B cell (primary cell): ENCODE measurements at regions not wholly inside any gene's neighbourhood (a gene's known extent, or its start where the extent isn't known, plus 50 kb on each side); places are given as distances from the start of the nearest gene placed in this dataset.

Source experiments
- ATAC-seq: fragments of 200-7000 bp; cut with Tn5 transposase; one replicate; pipeline ENCODE4 v1.10.0; 2021; ENCODE audit warnings: low read depth, mild to moderate bottlenecking, moderate number of reproducible peaks, moderate library complexity
- CTCF ChIA-PET: fragments of 350-600 bp; sonication (Branson Sonifier 250); formaldehyde crosslinking; loops from one replicate; lab custom pipeline; 2021; ENCODE audit warnings: antibody characterized with exemption, inconsistent platforms; lab: Charles Lee
- POLR2A ChIA-PET: fragments of 350-600 bp; sonication (Branson Sonifier 250); formaldehyde crosslinking; loops from one replicate; lab custom pipeline; 2021; ENCODE audit warnings: antibody characterized with exemption; lab: Charles Lee
- DNase-seq: peaks from one replicate; pipeline ENCODE4 v3.0.0; 2013
- H2AFZ ChIP-seq: 2 replicates; pipeline ENCODE4 v1.6.1; 2012; ENCODE audit warnings: mild to moderate bottlenecking, low read depth, low read length; ENCODE audit not compliant: insufficient read depth, poor library complexity, severe bottlenecking
- H3K27ac ChIP-seq, 2 donors: 1 replicate in 1 of 2; 2 replicates in 1 of 2; pipeline ENCODE4 v1.5.1; 2012 to 2013; ENCODE audit warnings: low read length in 2 of 2, mild to moderate bottlenecking in 2 of 2, moderate library complexity in 1 of 2
- H3K27me3 ChIP-seq, 4 experiments: fragments of 200-600 bp in 1 of 4; sonication (generic) in 1 of 4; replicated peaks in 1 of 4; 1 replicate in 2 of 4; 2 replicates in 2 of 4; pipeline versions ENCODE4 v1.6.1 to v1.7.0; 2013 to 2016; ENCODE audit warnings: low read length in 3 of 4, mild to moderate bottlenecking in 2 of 4, mixed read lengths in 1 of 4, moderate library complexity in 1 of 4; ENCODE audit not compliant: insufficient read depth in 4 of 4, control insufficient read depth in 3 of 4; ENCODE audit errors: control extremely low read depth in 1 of 4
- H3K36me3 ChIP-seq, 2 experiments: replicated peaks in 1 of 2; 1 replicate in 1 of 2; 2 replicates in 1 of 2; pipeline versions ENCODE4 v1.6.1 to v1.7.1; 2013; ENCODE audit warnings: low read length in 1 of 2; ENCODE audit not compliant: insufficient read depth in 2 of 2, control insufficient read depth in 1 of 2; ENCODE audit errors: control extremely low read depth in 1 of 2, extremely low read depth in 1 of 2
- H3K4me1 ChIP-seq, 2 donors: fragments of 200-600 bp in 1 of 2; sonication (generic) in 1 of 2; 1 replicate in 1 of 2; 2 replicates in 1 of 2; pipeline versions ENCODE4 v1.5.1 to v1.6.1; 2013 to 2017; ENCODE audit warnings: low read length in 2 of 2; ENCODE audit not compliant: control insufficient read depth in 2 of 2, insufficient read depth in 2 of 2
- H3K4me2 ChIP-seq: replicated peaks from 2 replicates; pipeline ENCODE3; 2012; ENCODE audit warnings: mild to moderate bottlenecking, low read depth, low read length; ENCODE audit not compliant: poor library complexity, severe bottlenecking
- H3K4me3 ChIP-seq, 5 experiments: fragments of 200-600 bp in 1 of 5; sonication (generic) in 1 of 5; 1 replicate in 3 of 5; 2 replicates in 2 of 5; pipeline versions ENCODE4 v1.5.1 to v1.7.0; 2011 to 2016; ENCODE audit warnings: low read length in 4 of 5, mild to moderate bottlenecking in 4 of 5, low read depth in 2 of 5, control low read depth in 1 of 5, moderate library complexity in 1 of 5; ENCODE audit not compliant: insufficient read depth in 1 of 5; ENCODE audit errors: control extremely low read depth in 1 of 5, extremely low read depth in 1 of 5
- H3K79me2 ChIP-seq: fragments of 200-600 bp; sonication (generic); one replicate; pipeline ENCODE4 v1.6.0; 2016; ENCODE audit warnings: low read length; ENCODE audit not compliant: control insufficient read depth, insufficient read depth
- H3K9ac ChIP-seq: fragments of 200-600 bp; sonication (generic); 2 replicates; pipeline ENCODE4 v1.6.1; 2017; ENCODE audit warnings: mild to moderate bottlenecking, low read length, moderate library complexity
- H3K9me3 ChIP-seq, 3 donors: one replicate each; pipeline versions ENCODE4 v1.6.1 to v1.7.1; 2013; ENCODE audit warnings: low read length in 2 of 3; ENCODE audit not compliant: control insufficient read depth in 2 of 3, insufficient read depth in 1 of 3; ENCODE audit errors: control extremely low read depth in 1 of 3
- H4K20me1 ChIP-seq: 2 replicates; pipeline ENCODE4 v1.6.0; 2012; ENCODE audit warnings: mild to moderate bottlenecking, low read length; ENCODE audit not compliant: insufficient read depth, control insufficient read depth, poor library complexity, severe bottlenecking
- H3K27ac Mint-ChIP-seq: one replicate; pipeline ENCODE4 v1.8.0; 2021; ENCODE audit warnings: mixed read lengths
- H3K27me3 Mint-ChIP-seq: one replicate; pipeline ENCODE4 v1.8.0; 2021; ENCODE audit warnings: mixed read lengths
- H3K4me1 Mint-ChIP-seq: one replicate; pipeline ENCODE4 v1.8.0; 2021; ENCODE audit warnings: mixed read lengths
- H3K4me3 Mint-ChIP-seq: one replicate; pipeline ENCODE4 v1.8.0; 2021; ENCODE audit warnings: mixed read lengths
- H3K9me3 Mint-ChIP-seq: one replicate; pipeline ENCODE4 v1.8.0; 2022; ENCODE audit warnings: mixed read lengths; ENCODE audit not compliant: insufficient read depth
- EZH2 ChIP-seq: IDR thresholded peaks from 2 replicates; pipeline ENCODE4 v1.6.1; 2012; ENCODE audit warnings: borderline replicate concordance, low read depth, mild to moderate bottlenecking, moderate library complexity, low read length; ENCODE audit not compliant: insufficient read depth, poor library complexity, severe bottlenecking
- WGBS: methylation state at CpG from one replicate; pipeline ENCODE4 v1.1.5; 2013; ENCODE audit warnings: missing lambda C conversion rate; ENCODE audit not compliant: insufficient coverage; 5-methylcytosine and 5-hydroxymethylcytosine counted together
- intact Hi-C: fragments of 100-400 bp; cut with micrococcal nuclease; formaldehyde crosslinking; loops from one replicate; pipeline ENCODE4 v1.10.0; 2022
- TF ChIP-seq, protein P1 (sequence below): fragments of 200-600 bp; IDR thresholded peaks from one replicate; pipeline ENCODE4 v1.8.0; 2022; ENCODE audit warnings: antibody characterized with exemption, mild to moderate bottlenecking

DNA sequence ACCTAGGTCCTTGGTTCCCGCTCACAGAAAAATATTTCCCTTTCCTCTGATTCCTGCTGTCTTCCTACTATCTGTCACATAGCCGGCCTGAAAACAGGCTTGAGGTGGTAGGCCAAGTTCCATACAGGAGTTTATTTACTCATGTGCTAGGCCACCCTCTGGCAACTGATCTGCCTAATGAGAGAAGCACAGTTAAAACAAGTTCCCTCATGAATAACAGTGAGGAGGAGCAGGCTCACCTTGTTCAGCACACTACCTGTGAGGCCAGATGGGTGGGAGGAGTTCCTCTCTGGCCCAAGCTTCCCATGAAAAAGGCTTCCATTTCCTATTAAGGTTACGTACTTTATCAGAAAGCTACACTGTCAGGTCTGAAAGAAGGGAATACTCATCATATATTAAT is 206.0 kb downstream of the MYRFL start:
- no peak overlapping the region for H3K4me2 ChIP-seq
- ChIA-PET POLR2A (no interaction called here), CTCF (no interaction called here)
- Mint-ChIP-seq H3K27ac (no peak overlapping the region), H3K4me1 (no peaks in the 10 kb centered on the region), H3K9me3 (peaks cover 3% of the 10 kb centered on the region), H3K4me3 (no peak overlapping the region), H3K27me3 (no peaks in the 10 kb centered on the region)
- H3K4me1 ChIP-seq, result no peaks in the 10 kb centered on the region
- DNase-seq (no peak), ATAC-seq (no peak)
- WGBS, result 100% methylated on average over 2 of the region's 3 CpGs
- no peaks in the 10 kb centered on the region for H4K20me1 ChIP-seq
- H3K27me3 ChIP-seq, result peaks cover 0 to 2% (median 0%) of the 10 kb centered on the region in 4 experiments
- H3K79me2 ChIP-seq, result no peaks in the 10 kb centered on the region
- peaks cover 2 to 6% (median 3%) of the 10 kb centered on the region in 3 donors for H3K9me3 ChIP-seq
- H3K27ac ChIP-seq, result no peak overlapping the region
- no peak overlapping the region for H2AFZ ChIP-seq
- H3K9ac ChIP-seq, result no peak overlapping the region
- no peaks in the 10 kb centered on the region for H3K36me3 ChIP-seq
- intact Hi-C loops, result no loop called here
- TF ChIP-seq, protein P1, sequence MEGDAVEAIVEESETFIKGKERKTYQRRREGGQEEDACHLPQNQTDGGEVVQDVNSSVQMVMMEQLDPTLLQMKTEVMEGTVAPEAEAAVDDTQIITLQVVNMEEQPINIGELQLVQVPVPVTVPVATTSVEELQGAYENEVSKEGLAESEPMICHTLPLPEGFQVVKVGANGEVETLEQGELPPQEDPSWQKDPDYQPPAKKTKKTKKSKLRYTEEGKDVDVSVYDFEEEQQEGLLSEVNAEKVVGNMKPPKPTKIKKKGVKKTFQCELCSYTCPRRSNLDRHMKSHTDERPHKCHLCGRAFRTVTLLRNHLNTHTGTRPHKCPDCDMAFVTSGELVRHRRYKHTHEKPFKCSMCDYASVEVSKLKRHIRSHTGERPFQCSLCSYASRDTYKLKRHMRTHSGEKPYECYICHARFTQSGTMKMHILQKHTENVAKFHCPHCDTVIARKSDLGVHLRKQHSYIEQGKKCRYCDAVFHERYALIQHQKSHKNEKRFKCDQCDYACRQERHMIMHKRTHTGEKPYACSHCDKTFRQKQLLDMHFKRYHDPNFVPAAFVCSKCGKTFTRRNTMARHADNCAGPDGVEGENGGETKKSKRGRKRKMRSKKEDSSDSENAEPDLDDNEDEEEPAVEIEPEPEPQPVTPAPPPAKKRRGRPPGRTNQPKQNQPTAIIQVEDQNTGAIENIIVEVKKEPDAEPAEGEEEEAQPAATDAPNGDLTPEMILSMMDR, result no peak
- no peak overlapping the region for H3K4me3 ChIP-seq

DNA sequence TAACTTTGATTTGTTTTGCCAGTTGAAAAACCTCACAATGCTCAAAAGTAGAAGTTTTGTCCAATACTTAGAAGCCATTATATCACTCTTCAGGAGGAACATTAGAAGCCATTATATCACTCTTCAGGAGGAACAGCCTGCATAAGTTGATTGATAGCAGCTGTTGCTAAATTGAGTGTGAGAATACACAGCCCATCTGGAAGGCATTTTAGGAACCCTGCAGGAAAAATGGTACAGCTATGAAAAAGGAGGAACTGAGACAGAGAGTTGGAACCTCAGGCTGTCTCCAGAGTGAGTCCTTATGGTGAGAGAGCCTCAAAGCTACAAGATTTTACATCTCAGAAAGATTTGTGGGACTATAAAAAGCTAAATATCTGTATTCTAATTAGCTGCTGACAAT is 207.0 kb downstream of the MYRFL start:
- peaks cover 3% of the 10 kb centered on the region for H3K9me3 Mint-ChIP-seq

More for the DNA sequence above, 207.0 kb downstream of the MYRFL start:
- POLR2A ChIA-PET, result no interaction called here
- H3K4me3 ChIP-seq, result no peak overlapping the region
- no peak overlapping the region for H3K9ac ChIP-seq
- CTCF ChIA-PET, result no interaction called here
- H3K27ac ChIP-seq, result no peak overlapping the region
- Mint-ChIP-seq H3K4me3 (no peak overlapping the region), H3K27me3 (no peaks in the 10 kb centered on the region), H3K4me1 (no peaks in the 10 kb centered on the region), H3K27ac (no peak overlapping the region)
- TF ChIP-seq, protein P1, result no peak
- no peak for TF ChIP-seq EZH2
- no peaks in the 10 kb centered on the region for H3K79me2 ChIP-seq
- H3K27me3 ChIP-seq, result peaks cover 0 to 2% (median 0%) of the 10 kb centered on the region in 4 experiments
- H4K20me1 ChIP-seq, result no peaks in the 10 kb centered on the region
- H3K4me1 ChIP-seq, result no peaks in the 10 kb centered on the region
- no peaks in the 10 kb centered on the region for H3K36me3 ChIP-seq
- no peak for ATAC-seq
- intact Hi-C loops, result no loop called here
- H3K4me2 ChIP-seq, result no peak overlapping the region
- no peak overlapping the region for H2AFZ ChIP-seq
- DNase-seq, result no peak
- peaks cover 2 to 6% (median 3%) of the 10 kb centered on the region in 3 donors for H3K9me3 ChIP-seq
